ENCODE measurements at regions not wholly inside any gene's neighbourhood (a gene's known extent, or its start where the extent isn't known, plus 50 kb on each side); places are given as distances from the start of the nearest gene placed in this dataset.

GRCh38 chr6:98530732-98531131 lies 303.6 kb upstream of the POU3F2 start:
- DNase-seq (ENCODE audit: low read depth in 2 of 2): no peak

GRCh38 chr6:98532004-98532403 lies 302.4 kb upstream of the POU3F2 start:
- DNase-seq (ENCODE audit: low read depth in 2 of 2): no peak

DNA sequence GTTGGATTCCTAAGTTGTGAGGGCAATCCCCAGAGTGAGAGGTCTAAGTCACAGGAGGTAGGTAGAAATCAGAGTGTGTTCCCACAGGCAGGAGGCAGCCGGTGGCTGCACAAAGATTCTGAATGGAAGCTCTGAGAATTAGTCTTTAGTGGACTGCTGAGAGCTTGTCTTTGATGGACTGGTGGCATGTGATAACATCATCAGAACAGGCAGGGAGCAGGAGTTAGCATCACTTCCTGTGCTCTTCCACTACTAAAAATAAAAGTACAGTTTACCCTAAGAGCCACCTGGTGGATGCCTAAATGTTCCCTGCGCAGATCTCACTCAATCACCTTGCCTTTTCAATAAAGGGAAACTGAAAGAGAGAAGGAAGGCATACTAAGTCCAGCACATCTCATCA lies 294.6 kb upstream of the POU3F2 start:
- DNase-seq (ENCODE audit: low read depth in 2 of 2): no peak

DNA sequence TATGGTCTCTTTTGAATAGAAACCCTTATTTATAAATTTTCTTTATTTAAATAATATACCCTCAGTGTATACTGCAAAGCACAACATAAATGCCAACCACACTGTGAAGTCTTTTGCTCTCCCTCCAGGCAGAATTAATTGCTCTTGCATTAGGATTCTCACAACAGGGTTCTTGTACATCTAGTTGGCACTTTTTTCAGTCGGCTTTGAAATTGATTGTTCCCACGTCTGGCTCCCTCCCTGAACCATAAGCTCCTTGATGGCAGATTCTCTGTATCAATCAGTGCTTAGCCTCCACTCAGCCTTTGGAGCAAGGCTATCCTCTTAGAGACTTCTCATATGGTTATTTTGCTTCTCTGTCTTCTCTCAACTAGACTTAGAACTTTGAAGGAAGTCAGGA lies 288.0 kb upstream of the POU3F2 start:
- DNase-seq (ENCODE audit: low read depth in 2 of 2): no peak

- DNase-seq (ENCODE audit: low read depth in 2 of 2): no peak
These were observed 287.2 kb upstream of the POU3F2 start for GRCh38 chr6:98547151-98547550.

GRCh38 chr6:98547634-98548033 lies 286.7 kb upstream of the POU3F2 start:
- no peak for DNase-seq (ENCODE audit: low read depth in 2 of 2)

DNA sequence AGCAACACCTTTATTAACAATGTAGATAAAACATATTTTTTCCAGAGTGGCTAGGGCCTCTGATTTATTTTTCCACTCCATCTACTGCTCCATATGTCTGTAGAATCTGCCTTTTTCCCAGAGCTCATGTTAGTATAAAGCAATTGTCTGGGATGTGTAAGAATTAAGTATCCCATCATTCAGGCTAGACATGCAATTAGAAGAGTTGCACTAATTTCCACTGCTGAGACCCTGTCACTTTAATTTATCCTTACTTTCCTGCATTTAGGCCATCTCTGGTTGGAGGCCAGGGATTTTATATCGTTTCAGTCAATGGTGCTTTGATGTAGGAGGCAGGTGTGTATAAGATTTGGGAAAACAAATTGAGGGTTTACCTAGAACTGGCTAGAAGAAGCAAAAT lies 286.1 kb upstream of the POU3F2 start:
- DNase-seq (ENCODE audit: low read depth in 2 of 2): no peak

GRCh38 chr6:98560418-98560817 lies 274.0 kb upstream of the POU3F2 start:
- no peak for DNase-seq (ENCODE audit: low read depth in 2 of 2)

GRCh38 chr6:98560841-98561240 lies 273.5 kb upstream of the POU3F2 start:
- no peak for DNase-seq (ENCODE audit: low read depth in 2 of 2)

DNA sequence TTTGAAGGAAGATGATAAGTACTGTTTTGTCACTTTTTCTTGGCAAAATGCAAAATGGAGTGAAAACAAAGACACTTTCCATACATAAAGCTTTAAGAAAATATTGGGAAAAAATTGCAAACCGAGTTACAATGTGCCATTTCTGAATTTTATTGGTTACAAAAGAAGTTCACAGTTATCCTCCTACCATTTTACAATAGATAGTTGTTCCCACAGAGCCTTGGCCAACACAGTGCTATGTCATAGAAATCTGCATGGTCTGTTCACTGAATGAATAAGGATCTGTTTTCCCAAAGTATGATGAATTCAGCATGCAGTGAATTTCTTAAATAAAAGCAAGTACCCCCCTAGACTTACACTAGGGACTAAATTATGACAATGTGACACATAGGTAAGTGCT lies 268.2 kb upstream of the POU3F2 start:
- no peak for DNase-seq (ENCODE audit: low read depth in 2 of 2)

- DNase-seq (ENCODE audit: low read depth in 2 of 2): no peak
These were observed 261.8 kb upstream of the POU3F2 start for GRCh38 chr6:98572579-98572978.

DNA sequence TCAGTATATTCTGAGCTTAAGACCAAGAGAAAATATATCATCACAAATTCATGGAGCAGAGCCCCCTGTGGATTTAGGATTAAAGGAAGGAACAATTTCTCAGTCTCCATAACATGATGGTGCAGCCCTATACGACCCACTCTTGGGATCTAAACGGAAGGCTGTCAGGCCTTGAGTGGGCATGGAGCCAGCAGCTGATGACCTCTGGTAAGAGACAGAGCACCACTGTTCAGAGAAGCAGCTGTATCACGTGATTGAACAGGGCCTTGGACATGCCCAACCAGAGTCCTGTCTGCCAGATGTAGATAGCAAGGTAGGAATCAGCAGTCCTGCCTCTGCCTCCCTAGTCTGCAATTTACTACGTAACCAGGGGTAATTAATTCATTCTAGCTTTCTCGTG lies 259.4 kb upstream of the POU3F2 start:
- no peak for DNase-seq (ENCODE audit: low read depth in 2 of 2)

DNA sequence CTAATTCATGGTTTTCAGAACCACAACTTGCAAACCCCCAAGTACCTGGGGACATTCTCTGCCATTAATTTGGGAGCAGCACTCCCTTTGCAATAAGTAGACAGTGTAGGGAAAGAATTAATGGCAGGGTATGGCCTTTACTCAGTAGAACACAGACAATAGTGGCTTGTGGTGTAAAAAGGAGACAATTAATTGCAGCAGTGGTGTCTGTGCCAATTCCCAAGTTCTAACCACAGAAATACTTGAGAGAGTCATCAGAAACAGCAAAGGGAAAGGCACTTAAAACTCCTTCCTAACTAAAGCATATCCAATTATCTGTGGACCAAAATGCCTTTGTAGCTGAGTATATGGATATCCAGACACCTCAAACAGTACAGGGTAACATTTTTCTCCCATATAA lies 257.6 kb upstream of the POU3F2 start:
- DNase-seq (ENCODE audit: low read depth in 2 of 2): peak; percentile 19 to 25

DNA sequence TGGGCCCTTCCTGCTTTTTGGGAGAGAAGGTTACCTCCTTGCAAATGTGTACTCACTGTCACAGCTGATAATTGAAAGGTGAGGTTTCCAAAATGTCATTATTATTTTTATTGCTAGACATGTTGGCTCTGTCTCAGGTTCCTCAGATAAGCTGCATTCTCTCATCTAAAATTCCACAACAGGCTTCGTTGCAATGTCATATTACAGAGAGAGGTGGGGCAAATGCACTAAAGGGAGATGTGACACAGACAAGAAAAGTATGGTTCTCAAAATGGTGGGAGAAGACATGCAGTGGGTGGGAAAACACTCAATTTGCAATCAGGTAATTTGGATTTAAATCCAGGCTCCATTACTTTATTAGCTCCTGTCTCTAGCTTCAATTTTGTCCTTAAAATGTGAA lies 256.4 kb upstream of the POU3F2 start:
- DNase-seq (ENCODE audit: low read depth in 2 of 2): no peak

DNA sequence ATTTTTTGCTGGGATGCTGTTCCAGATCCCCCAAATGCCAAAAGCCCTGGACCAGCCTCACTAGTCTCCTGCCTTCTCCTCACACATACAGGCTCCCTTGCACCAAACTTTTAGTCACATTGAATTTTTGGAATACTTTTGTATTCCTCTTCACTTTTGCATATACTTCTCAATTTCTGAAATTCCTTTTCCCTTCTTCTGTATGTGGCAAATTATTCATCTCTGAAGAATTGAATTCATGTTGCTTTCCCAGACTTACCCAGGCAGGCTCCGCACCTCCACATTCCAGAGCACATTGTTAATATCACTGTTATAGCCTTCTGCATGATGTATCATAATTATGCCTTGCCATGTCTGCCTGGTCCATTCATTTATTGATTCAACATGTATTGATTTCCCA lies 255.3 kb upstream of the POU3F2 start:
- DNase-seq (ENCODE audit: low read depth in 2 of 2): peak; percentile 54 to 56

GRCh38 chr6:98579941-98580340 lies 254.4 kb upstream of the POU3F2 start:
- DNase-seq (ENCODE audit: low read depth in 2 of 2): peak in 1 of 2 experiments; percentile 21

DNA sequence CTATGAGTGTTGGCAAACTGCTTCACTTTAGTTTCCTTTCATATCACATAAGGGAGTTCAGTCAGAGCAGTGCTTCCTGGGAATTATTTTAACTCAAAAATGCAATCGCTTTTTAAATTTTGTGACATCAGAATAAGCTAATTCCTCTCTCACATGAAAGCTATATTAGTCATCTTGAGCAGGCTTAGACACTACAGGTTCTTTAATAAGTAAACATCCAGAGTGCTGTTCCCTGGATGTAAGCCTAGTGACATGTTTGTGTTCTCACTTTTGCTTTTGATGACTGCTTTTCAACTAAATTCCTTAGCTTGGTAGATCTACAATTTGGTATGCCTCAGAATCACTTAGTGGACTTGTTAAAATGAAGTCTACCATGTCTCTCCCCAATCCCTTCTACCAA lies 252.7 kb upstream of the POU3F2 start:
- no peak for DNase-seq (ENCODE audit: low read depth in 2 of 2)

GRCh38 chr6:98583506-98583905 lies 250.9 kb upstream of the POU3F2 start:
- DNase-seq (ENCODE audit: low read depth in 2 of 2): no peak

GRCh38 chr6:98586163-98586562 lies 248.2 kb upstream of the POU3F2 start:
- DNase-seq (ENCODE audit: low read depth in 2 of 2): no peak

- DNase-seq (ENCODE audit: low read depth in 2 of 2): no peak
These were observed 246.8 kb upstream of the POU3F2 start for GRCh38 chr6:98587555-98587954.

DNA sequence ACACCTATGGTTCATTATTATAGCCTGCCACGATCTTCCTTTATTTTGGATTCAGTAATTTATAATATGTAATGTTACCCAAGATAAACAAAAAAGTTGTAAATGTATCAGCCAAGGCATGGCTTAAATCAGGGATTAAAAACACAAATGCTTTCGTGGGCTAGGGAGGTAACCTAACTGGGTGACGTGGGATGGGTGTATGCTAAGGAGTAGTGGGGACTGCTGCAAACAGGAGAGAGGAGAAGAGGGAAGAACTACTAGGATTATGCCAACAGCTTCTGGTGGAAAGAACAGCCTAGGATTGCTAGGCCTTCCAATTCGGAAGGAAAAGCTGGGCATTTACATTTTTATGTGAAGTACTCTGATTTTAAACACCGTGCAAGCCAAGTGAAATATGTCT lies 244.8 kb upstream of the POU3F2 start:
- no peak for DNase-seq (ENCODE audit: low read depth in 2 of 2)

DNA sequence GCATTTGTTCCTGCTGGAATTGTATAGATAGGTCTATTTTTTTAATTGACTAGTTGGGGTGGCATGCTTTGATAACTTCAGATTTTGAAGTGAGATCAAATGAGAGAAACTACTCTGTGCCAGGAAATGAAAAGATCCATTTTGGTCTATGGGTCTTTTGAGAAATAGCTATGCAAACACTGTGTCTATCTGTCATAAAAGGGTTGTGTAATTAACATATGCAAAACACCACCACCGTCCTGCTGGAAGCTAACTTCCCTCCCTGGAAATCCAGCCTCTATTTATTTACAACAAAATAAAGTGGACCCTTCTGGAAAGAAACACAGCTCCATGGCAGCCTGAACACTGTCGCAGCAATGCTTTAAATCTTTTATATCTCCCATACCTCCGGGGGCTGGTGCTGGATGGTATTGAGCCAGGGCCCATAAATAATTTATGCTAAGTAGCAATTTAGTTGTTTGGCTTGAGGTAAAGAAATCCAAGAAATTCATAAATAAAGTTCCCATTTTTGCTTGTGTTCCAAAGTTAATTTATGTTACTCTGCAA lies 244.2 kb upstream of the POU3F2 start:
- DNase-seq (ENCODE audit: low read depth in 2 of 2): no peak

DNA sequence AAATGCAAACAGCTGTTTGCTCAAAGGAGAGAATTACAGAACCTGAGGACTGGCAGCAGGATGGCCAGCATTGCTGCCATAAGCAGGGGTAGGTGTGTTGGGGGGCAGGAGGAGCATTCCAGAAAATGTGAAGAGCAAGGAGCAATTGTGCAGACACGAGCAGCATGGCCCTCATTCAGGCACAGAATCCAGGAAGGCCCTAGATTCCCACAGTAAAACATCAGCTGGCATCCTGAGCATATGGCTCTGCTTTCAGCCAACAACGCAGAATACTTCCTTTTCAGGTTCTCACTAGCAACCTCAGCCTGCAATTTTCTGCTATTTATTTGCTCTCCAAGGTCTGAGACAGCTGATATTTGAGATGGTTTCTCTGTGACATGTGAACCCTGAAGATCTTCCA lies 243.4 kb upstream of the POU3F2 start:
- DNase-seq (ENCODE audit: low read depth in 2 of 2): no peak

- no peak for DNase-seq (ENCODE audit: low read depth in 2 of 2)
These were observed 240.7 kb upstream of the POU3F2 start for GRCh38 chr6:98593676-98594075.

DNA sequence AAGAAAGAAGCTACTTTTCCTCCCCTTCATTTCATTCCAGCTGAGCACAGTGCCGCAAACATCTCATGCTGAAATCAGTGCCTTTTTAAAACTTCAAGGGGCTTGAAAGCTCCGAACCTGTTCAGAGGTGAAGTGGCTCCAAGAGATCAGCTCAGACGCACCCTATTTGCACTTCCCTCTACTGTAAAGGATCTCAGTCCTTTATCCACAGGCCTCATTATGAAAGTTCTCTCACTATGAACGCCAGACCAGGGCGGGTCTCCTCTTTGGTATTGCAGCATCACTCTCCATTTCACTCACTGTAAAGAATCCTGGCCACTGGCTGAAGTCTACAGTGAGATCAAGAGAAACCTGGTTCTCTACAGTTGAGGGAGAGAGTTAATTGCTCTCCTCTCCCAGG lies 232.7 kb upstream of the POU3F2 start:
- DNase-seq (ENCODE audit: low read depth in 2 of 2): no peak

Data from fibroblast of skin of left biceps (primary cell).